HG03354 (cell line): ENCODE measurements at regions not wholly inside any gene's neighbourhood (a gene's known extent, or its start where the extent isn't known, plus 50 kb on each side); places are given as distances from the start of the nearest gene placed in this dataset.

ENCODE experiments used
- ATAC-seq: cut with Tn5 transposase; IDR thresholded peaks from one replicate; pipeline ENCODE4 v1.9.1; 2021; ENCODE audit warnings: mild to moderate bottlenecking; ENCODE audit not compliant: unreplicated experiment, poor library complexity, severe bottlenecking

GRCh38 chr17:65446838-65447526 lies 114.5 kb downstream of the AXIN2 start:
- ATAC-seq: no peak

- ATAC-seq: no peak
Observed at GRCh38 chr17:65446043-65446442, 115.4 kb downstream of the AXIN2 start.

GRCh38 chr17:65444049-65444448 lies 117.4 kb downstream of the AXIN2 start:
- no peak for ATAC-seq

GRCh38 chr17:65442691-65443090 lies 118.8 kb downstream of the AXIN2 start:
- no peak for ATAC-seq

- ATAC-seq: no peak
Observed at GRCh38 chr17:65442250-65442649, 119.2 kb downstream of the AXIN2 start.

- ATAC-seq: no peak
Observed at GRCh38 chr17:65441053-65441605, 120.3 kb downstream of the AXIN2 start.

- ATAC-seq: no peak
Observed at GRCh38 chr17:65438708-65439294, 122.6 kb downstream of the AXIN2 start.

GRCh38 chr17:65438173-65438572 lies 123.3 kb downstream of the AXIN2 start:
- ATAC-seq: no peak

- ATAC-seq: no peak
Observed at GRCh38 chr17:65436871-65437270, 124.6 kb downstream of the AXIN2 start.

- no peak for ATAC-seq
Observed at GRCh38 chr17:65434878-65435277, 126.6 kb downstream of the AXIN2 start.

GRCh38 chr17:65434251-65434650 lies 127.2 kb downstream of the AXIN2 start:
- no peak for ATAC-seq

GRCh38 chr17:65433592-65433991 lies 127.9 kb downstream of the AXIN2 start:
- no peak for ATAC-seq

- no peak for ATAC-seq
Observed at GRCh38 chr17:65433157-65433556, 128.3 kb downstream of the AXIN2 start.

- ATAC-seq: no peak
Observed at GRCh38 chr17:65431116-65431515, 130.3 kb downstream of the AXIN2 start.

- no peak for ATAC-seq
Observed at GRCh38 chr17:65430209-65430833, 131.1 kb downstream of the AXIN2 start.

- ATAC-seq: no peak
Observed at GRCh38 chr17:65423346-65424140, 137.9 kb downstream of the AXIN2 start.

- ATAC-seq: no peak
Observed at GRCh38 chr17:65418622-65419021, 142.8 kb downstream of the AXIN2 start.

- ATAC-seq: no peak
Observed at GRCh38 chr17:65417406-65418221, 143.8 kb downstream of the AXIN2 start.

- ATAC-seq: no peak
Observed at GRCh38 chr17:65415991-65416390, 145.5 kb downstream of the AXIN2 start.
